B cell (primary cell): ENCODE measurements at regions not wholly inside any gene's neighbourhood (a gene's known extent, or its start where the extent isn't known, plus 50 kb on each side); places are given as distances from the start of the nearest gene placed in this dataset.

Experiments
- EZH2 ChIP-seq: IDR thresholded peaks from 2 replicates; pipeline ENCODE4 v1.6.1; 2012; ENCODE audit warnings: borderline replicate concordance, low read depth, mild to moderate bottlenecking, moderate library complexity, low read length; ENCODE audit not compliant: insufficient read depth, poor library complexity, severe bottlenecking
- TF ChIP-seq, protein P1 (sequence below): fragments of 200-600 bp; IDR thresholded peaks from one replicate; pipeline ENCODE4 v1.8.0; 2022; ENCODE audit warnings: antibody characterized with exemption, mild to moderate bottlenecking

DNA sequence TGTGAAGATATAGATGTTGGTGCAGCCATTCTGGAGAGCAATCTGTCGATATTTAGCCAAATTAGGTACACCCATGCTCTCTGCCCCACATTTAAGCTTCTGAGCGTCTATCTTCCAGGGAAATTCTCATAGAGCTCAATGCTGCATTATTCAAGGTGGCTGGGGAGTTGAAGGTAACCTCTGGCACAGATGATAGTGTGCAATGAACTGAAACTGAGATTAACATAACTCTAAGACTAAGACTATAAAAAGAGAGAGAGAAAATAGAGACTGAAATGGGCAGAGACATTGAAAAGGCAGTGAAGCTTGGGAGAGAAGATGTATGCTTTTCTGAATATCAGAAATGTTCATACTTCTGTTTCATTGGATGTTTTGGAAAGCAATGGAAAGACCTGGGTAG lies 1197.0 kb upstream of the AUTS2 start:
- TF ChIP-seq, protein P1, sequence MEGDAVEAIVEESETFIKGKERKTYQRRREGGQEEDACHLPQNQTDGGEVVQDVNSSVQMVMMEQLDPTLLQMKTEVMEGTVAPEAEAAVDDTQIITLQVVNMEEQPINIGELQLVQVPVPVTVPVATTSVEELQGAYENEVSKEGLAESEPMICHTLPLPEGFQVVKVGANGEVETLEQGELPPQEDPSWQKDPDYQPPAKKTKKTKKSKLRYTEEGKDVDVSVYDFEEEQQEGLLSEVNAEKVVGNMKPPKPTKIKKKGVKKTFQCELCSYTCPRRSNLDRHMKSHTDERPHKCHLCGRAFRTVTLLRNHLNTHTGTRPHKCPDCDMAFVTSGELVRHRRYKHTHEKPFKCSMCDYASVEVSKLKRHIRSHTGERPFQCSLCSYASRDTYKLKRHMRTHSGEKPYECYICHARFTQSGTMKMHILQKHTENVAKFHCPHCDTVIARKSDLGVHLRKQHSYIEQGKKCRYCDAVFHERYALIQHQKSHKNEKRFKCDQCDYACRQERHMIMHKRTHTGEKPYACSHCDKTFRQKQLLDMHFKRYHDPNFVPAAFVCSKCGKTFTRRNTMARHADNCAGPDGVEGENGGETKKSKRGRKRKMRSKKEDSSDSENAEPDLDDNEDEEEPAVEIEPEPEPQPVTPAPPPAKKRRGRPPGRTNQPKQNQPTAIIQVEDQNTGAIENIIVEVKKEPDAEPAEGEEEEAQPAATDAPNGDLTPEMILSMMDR: no peak
- TF ChIP-seq EZH2: no peak
